ENCODE measurements at regions not wholly inside any gene's neighbourhood (a gene's known extent, or its start where the extent isn't known, plus 50 kb on each side); places are given as distances from the start of the nearest gene placed in this dataset.

DNA sequence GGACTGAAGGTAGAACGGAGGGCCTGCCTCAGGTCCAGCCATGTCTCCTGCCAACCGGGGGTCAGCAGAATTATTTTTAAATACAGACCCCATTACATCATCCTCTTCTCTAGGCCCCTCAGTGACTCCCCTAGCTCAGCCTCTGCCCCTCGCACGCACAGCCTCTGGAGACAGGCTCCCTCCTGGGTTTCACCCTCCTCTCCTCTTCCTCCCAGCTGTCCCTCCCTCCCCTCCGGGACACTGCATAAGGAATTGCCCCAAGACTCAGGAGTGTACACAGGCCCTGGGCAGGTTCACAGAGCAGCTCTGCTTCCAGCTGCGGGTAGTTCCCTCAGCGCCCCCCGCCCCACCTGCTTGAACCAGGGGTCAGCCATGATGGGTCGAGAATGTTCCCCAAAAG, 520.2 kb upstream of the MYT1L start:
- TF ChIP-seq POLR2AphosphoS5 (IDR thresholded peaks at IDR 0.05; ENCODE audit: low read depth, low read length) (no peak), ZNF274 (IDR thresholded peaks at IDR 0.05; ENCODE audit: low read depth, low read length) (no peak), POLR2A (IDR thresholded peaks at IDR 0.05; ENCODE audit: borderline replicate concordance, extremely low read depth, insufficient read depth, insufficient read length) (no peak), EZH2 (IDR thresholded peaks at IDR 0.05) (no peak), FOSL1 (IDR thresholded peaks at IDR 0.05; ENCODE audit: low read depth) (no peak), SIN3A (IDR thresholded peaks at IDR 0.05; ENCODE audit: low read depth) (no peak)
- TF ChIP-seq, protein P1, sequence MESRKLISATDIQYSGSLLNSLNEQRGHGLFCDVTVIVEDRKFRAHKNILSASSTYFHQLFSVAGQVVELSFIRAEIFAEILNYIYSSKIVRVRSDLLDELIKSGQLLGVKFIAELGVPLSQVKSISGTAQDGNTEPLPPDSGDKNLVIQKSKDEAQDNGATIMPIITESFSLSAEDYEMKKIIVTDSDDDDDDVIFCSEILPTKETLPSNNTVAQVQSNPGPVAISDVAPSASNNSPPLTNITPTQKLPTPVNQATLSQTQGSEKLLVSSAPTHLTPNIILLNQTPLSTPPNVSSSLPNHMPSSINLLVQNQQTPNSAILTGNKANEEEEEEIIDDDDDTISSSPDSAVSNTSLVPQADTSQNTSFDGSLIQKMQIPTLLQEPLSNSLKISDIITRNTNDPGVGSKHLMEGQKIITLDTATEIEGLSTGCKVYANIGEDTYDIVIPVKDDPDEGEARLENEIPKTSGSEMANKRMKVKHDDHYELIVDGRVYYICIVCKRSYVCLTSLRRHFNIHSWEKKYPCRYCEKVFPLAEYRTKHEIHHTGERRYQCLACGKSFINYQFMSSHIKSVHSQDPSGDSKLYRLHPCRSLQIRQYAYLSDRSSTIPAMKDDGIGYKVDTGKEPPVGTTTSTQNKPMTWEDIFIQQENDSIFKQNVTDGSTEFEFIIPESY (IDR thresholded peaks at IDR 0.05; ENCODE audit: extremely low read depth, insufficient replicate concordance, low read length), result no peak
- TF ChIP-seq, protein P2, sequence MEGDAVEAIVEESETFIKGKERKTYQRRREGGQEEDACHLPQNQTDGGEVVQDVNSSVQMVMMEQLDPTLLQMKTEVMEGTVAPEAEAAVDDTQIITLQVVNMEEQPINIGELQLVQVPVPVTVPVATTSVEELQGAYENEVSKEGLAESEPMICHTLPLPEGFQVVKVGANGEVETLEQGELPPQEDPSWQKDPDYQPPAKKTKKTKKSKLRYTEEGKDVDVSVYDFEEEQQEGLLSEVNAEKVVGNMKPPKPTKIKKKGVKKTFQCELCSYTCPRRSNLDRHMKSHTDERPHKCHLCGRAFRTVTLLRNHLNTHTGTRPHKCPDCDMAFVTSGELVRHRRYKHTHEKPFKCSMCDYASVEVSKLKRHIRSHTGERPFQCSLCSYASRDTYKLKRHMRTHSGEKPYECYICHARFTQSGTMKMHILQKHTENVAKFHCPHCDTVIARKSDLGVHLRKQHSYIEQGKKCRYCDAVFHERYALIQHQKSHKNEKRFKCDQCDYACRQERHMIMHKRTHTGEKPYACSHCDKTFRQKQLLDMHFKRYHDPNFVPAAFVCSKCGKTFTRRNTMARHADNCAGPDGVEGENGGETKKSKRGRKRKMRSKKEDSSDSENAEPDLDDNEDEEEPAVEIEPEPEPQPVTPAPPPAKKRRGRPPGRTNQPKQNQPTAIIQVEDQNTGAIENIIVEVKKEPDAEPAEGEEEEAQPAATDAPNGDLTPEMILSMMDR (IDR thresholded peaks at IDR 0.05 in 2 of 3, conservative IDR thresholded peaks at IDR 0.05 in 1 of 3; ENCODE audit: borderline replicate concordance in 1 of 3, insufficient read depth in 1 of 3, low read depth in 2 of 3, low read length in 2 of 3), result no peak
- TF ChIP-seq, protein P3, sequence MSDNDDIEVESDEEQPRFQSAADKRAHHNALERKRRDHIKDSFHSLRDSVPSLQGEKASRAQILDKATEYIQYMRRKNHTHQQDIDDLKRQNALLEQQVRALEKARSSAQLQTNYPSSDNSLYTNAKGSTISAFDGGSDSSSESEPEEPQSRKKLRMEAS (IDR thresholded peaks at IDR 0.05), result no peak

Measured in HCT116 (cell line).